GM21447 (cell line): ENCODE measurements at regions not wholly inside any gene's neighbourhood (a gene's known extent, or its start where the extent isn't known, plus 50 kb on each side); places are given as distances from the start of the nearest gene placed in this dataset.
A peak's percentile ranks its signal among the peaks of the same experiment; 100 is the strongest.
"Not testable (repeated sequence)": the region's sequence is repeated elsewhere in the genome, so short reads cannot be mapped to it uniquely, and the experiment has no call there.

Source experiments
- ATAC-seq: cut with Tn5 transposase; IDR thresholded peaks from one replicate; pipeline ENCODE4 v1.9.1; 2021; ENCODE audit not compliant: unreplicated experiment

GRCh38 chr14:105941226-105942166, 415.1 kb downstream of the TMEM121 start:
- no peak for ATAC-seq

- ATAC-seq = not testable (repeated sequence)
These were observed 416.3 kb downstream of the TMEM121 start for GRCh38 chr14:105942725-105943124.

GRCh38 chr14:105943973-105944602, 417.7 kb downstream of the TMEM121 start:
- no peak for ATAC-seq

- ATAC-seq = no peak
These were observed 418.5 kb downstream of the TMEM121 start for GRCh38 chr14:105944632-105945610.

- no peak for ATAC-seq
These were observed 419.5 kb downstream of the TMEM121 start for GRCh38 chr14:105945896-105946295.

- ATAC-seq = no peak
These were observed 421.2 kb downstream of the TMEM121 start for GRCh38 chr14:105947599-105947998.

GRCh38 chr14:105948955-105949354, 422.6 kb downstream of the TMEM121 start:
- not testable (repeated sequence) for ATAC-seq

GRCh38 chr14:105950364-105950892, 424.0 kb downstream of the TMEM121 start:
- ATAC-seq = peak; percentile 44

GRCh38 chr14:105951399-105951798, 425.0 kb downstream of the TMEM121 start:
- no peak for ATAC-seq

- ATAC-seq = no peak
These were observed 425.8 kb downstream of the TMEM121 start for GRCh38 chr14:105952222-105952621.

- ATAC-seq = no peak
These were observed 426.4 kb downstream of the TMEM121 start for GRCh38 chr14:105952826-105953225.

GRCh38 chr14:105961625-105962024, 435.2 kb downstream of the TMEM121 start:
- not testable (repeated sequence) for ATAC-seq

- ATAC-seq = no peak
These were observed 436.1 kb downstream of the TMEM121 start for GRCh38 chr14:105962532-105962931.

- ATAC-seq = no peak
These were observed 441.9 kb downstream of the TMEM121 start for GRCh38 chr14:105968291-105968690.

GRCh38 chr14:105969026-105969425, 442.6 kb downstream of the TMEM121 start:
- ATAC-seq = not testable (repeated sequence)

- not testable (repeated sequence) for ATAC-seq
These were observed 444.4 kb downstream of the TMEM121 start for GRCh38 chr14:105970821-105971220.

GRCh38 chr14:105971593-105972500, 445.5 kb downstream of the TMEM121 start:
- no peak for ATAC-seq

GRCh38 chr14:105974902-105975301, 448.5 kb downstream of the TMEM121 start:
- ATAC-seq = no peak

- no peak for ATAC-seq
These were observed 452.4 kb downstream of the TMEM121 start for GRCh38 chr14:105978618-105979295.
